Endothelial cell of umbilical vein (primary cell): ENCODE measurements at regions not wholly inside any gene's neighbourhood (a gene's known extent, or its start where the extent isn't known, plus 50 kb on each side); places are given as distances from the start of the nearest gene placed in this dataset.

Experiments used
- BruUV-seq: library from RNA; stranded (reverse); fragments of 400-500 nt; replicated peaks from 2 replicates; lab custom pipeline; 2021; lab: Mats Ljungman, UMichigan
- CTCF ChIA-PET: fragments of 300-600, 350-600 bp; sonication (Branson Sonifier 250); formaldehyde crosslinking; loops from one replicate; lab custom pipeline; 2021; ENCODE audit warnings: antibody characterized with exemption, inconsistent platforms; lab: Charles Lee
- POLR2A ChIA-PET: fragments of 300-600, 350-600 bp; sonication (Branson Sonifier 250); formaldehyde crosslinking; loops from one replicate; lab custom pipeline; 2021; ENCODE audit warnings: antibody characterized with exemption, inconsistent platforms; lab: Charles Lee
- DNase-seq: peaks from one replicate; pipeline ENCODE4 v3.0.0-alpha.2; 2011; ENCODE audit warnings: low read depth, low spot score
- FAIRE-seq: peaks from 2 replicates; lab custom pipeline; 2011; peaks lifted over from hg19 to GRCh38; lab: Jason Lieb, UNC
- H2AFZ ChIP-seq: 2 replicates; pipeline ENCODE4 v1.6.0; 2012; ENCODE audit warnings: low read depth, low read length, control low read depth, inconsistent platforms
- H3K27ac ChIP-seq: 2 replicates; pipeline ENCODE4 v1.5.1; 2011; ENCODE audit warnings: low read depth, mild to moderate bottlenecking, control low read depth, low read length, moderate library complexity; ENCODE audit not compliant: insufficient read depth
- H3K27me3 ChIP-seq, 2 experiments: 2 replicates each; pipeline versions ENCODE4 v1.6.0 to v1.6.1; 2011; ENCODE audit warnings: low read length in 2 of 2, mixed read lengths in 1 of 2; ENCODE audit not compliant: control insufficient read depth in 2 of 2, insufficient read depth in 2 of 2
- H3K36me3 ChIP-seq, 2 experiments: 2 replicates in 1 of 2; 3 replicates in 1 of 2; pipeline ENCODE4 v1.5.1; 2011; ENCODE audit warnings: low read length in 2 of 2, mild to moderate bottlenecking in 1 of 2, moderate library complexity in 1 of 2; ENCODE audit not compliant: control insufficient read depth in 2 of 2, insufficient read depth in 2 of 2; ENCODE audit errors: extremely low read depth in 1 of 2
- H3K4me1 ChIP-seq: 3 replicates; pipeline ENCODE4 v1.5.1; 2011; ENCODE audit warnings: mild to moderate bottlenecking, low read length; ENCODE audit not compliant: control insufficient read depth, insufficient read depth; ENCODE audit errors: extremely low read depth
- H3K4me2 ChIP-seq: 2 replicates; pipeline ENCODE4 v1.6.1; 2011; ENCODE audit warnings: low read length, control low read depth, mixed read lengths; ENCODE audit not compliant: insufficient read depth
- H3K4me3 ChIP-seq, 3 experiments: fragments of 200-600 bp in 1 of 3; sonication (generic), shearing (Covaris generic) in 1 of 3; replicated peaks in 1 of 3; 2 replicates each; pipeline ENCODE4 v1.5.1; 2011 to 2016; ENCODE audit warnings: control low read depth in 3 of 3, low read length in 3 of 3, mild to moderate bottlenecking in 2 of 3, inconsistent platforms in 1 of 3, low read depth in 1 of 3, moderate library complexity in 1 of 3; ENCODE audit not compliant: insufficient read depth in 1 of 3
- H3K79me2 ChIP-seq: 2 replicates; pipeline ENCODE4 v1.6.0; 2012; ENCODE audit warnings: low read length, inconsistent platforms; ENCODE audit not compliant: control insufficient read depth, insufficient read depth
- H3K9ac ChIP-seq: replicated peaks from 2 replicates; pipeline ENCODE3; 2011; ENCODE audit warnings: low read length, control low read depth; ENCODE audit not compliant: insufficient read depth; ENCODE audit errors: extremely low read depth
- H3K9me1 ChIP-seq: replicated peaks from 3 replicates; pipeline ENCODE4 v1.6.0; 2011; ENCODE audit warnings: mild to moderate bottlenecking, low read length; ENCODE audit not compliant: control insufficient read depth, insufficient read depth; ENCODE audit errors: extremely low read depth
- H3K9me3 ChIP-seq: replicated peaks from 2 replicates; pipeline ENCODE4 v1.5.1; 2012; ENCODE audit warnings: low read length, inconsistent platforms; ENCODE audit not compliant: control insufficient read depth, insufficient read depth
- H4K20me1 ChIP-seq: replicated peaks from 2 replicates; pipeline ENCODE3; 2011; ENCODE audit warnings: mild to moderate bottlenecking, low read length; ENCODE audit not compliant: control insufficient read depth, insufficient read depth; ENCODE audit errors: extremely low read depth
- EZH2 ChIP-seq: IDR thresholded peaks from 2 replicates; pipeline ENCODE4 v1.6.1; 2012; ENCODE audit warnings: borderline replicate concordance, low read depth, mild to moderate bottlenecking, moderate library complexity, low read length, inconsistent platforms; ENCODE audit not compliant: severe bottlenecking
- FOS ChIP-seq: IDR thresholded peaks from 2 replicates; pipeline ENCODE4 v1.6.1; 2011; ENCODE audit warnings: mild to moderate bottlenecking, low read length, moderate library complexity, borderline replicate concordance; ENCODE audit not compliant: insufficient read depth
- GATA2 ChIP-seq: IDR thresholded peaks from 2 replicates; pipeline ENCODE4 v1.7.0; 2011; ENCODE audit warnings: low read depth, mild to moderate bottlenecking, moderate library complexity, mixed read lengths, low read length; ENCODE audit not compliant: insufficient read length, insufficient read depth
- JUN ChIP-seq: IDR thresholded peaks from 2 replicates; pipeline ENCODE4 v1.6.1; 2011; ENCODE audit warnings: borderline replicate concordance, low read depth; ENCODE audit not compliant: insufficient read length, insufficient read depth
- MYC ChIP-seq: IDR thresholded peaks from one replicate; pipeline ENCODE4 v1.6.1; 2011; ENCODE audit warnings: mild to moderate bottlenecking, low read depth, low read length
- POLR2A ChIP-seq: IDR thresholded peaks from 2 replicates; pipeline ENCODE4 v1.6.1; 2012; ENCODE audit warnings: low read depth, mild to moderate bottlenecking, control low read depth, low read length
- POLR2AphosphoS5 ChIP-seq: IDR thresholded peaks from 2 replicates; pipeline ENCODE4 v1.6.1; 2012; ENCODE audit warnings: low read depth, mild to moderate bottlenecking, control low read depth, low read length, moderate library complexity; ENCODE audit not compliant: insufficient read depth
- dilution Hi-C: fragments of 300-500 bp; cut with MboI; formaldehyde crosslinking; loops from one replicate; pipeline ENCODE4 v1.15.0; 2019; ENCODE audit warnings: low sequenced_read_pairs; ENCODE audit not compliant: extremely low pct_ligation_motif_present
- intact Hi-C: fragments of 100-400 bp; cut with micrococcal nuclease; formaldehyde crosslinking; loops from one replicate; pipeline ENCODE4 v1.10.0; 2022
- TF ChIP-seq, protein P1 (sequence below): IDR thresholded peaks from 2 replicates; pipeline ENCODE4 v1.6.1; 2011; ENCODE audit not compliant: insufficient read depth, insufficient read length
- TF ChIP-seq, protein P2 (sequence below), 2 donors: IDR thresholded peaks; 1 replicate in 1 of 2; 2 replicates in 1 of 2; pipeline ENCODE4 v1.5.1; 2011; ENCODE audit warnings: low read length in 2 of 2, mild to moderate bottlenecking in 2 of 2, moderate library complexity in 2 of 2, control low read depth in 1 of 2, inconsistent platforms in 1 of 2, low read depth in 1 of 2; ENCODE audit not compliant: insufficient read depth in 1 of 2; ENCODE audit errors: extremely low read depth in 1 of 2

DNA sequence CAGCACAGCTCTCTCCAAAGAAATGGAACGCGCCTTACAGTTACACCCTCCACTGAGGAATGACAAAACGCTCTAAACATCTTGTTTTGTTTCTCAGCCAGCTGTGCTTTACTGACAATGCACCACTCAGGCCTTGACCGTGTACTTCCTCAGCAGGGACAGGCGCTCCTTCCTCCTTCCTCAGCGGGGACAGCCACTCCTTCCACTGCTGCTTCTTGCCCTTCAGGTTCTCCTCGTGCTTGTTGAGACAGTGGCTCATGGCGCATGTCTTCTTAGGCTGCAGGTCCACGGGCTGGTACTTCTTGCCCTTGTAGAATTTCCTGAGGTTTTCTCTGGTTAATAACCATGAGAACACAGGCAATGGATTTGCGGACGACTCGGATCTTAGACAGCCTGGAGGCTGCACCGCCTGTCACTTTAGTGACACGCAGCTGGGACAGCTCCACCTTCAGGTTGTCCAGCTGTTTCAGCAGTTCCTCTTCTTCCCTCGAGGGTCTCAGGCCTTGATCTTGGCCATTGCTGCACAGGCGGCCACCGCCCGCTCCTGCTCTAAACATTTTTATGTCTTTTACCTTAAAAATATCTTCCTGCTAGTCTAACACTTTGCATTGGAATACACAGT, 613.8 kb downstream of the BRD1 start:
- DNase-seq (no peak), FAIRE-seq (no peak)
- intact Hi-C loops (no loop called here), dilution Hi-C loops (no loop called here)
- H4K20me1 ChIP-seq: no peaks in the 10 kb centered on the region
- H3K27ac ChIP-seq: no peak overlapping the region
- ChIA-PET CTCF (no interaction called here), POLR2A (no interaction called here)
- H3K9me1 ChIP-seq: no peaks in the 10 kb centered on the region
- H3K27me3 ChIP-seq: no peaks in the 10 kb centered on the region
- BruUV-seq: no TSS peak
- no peaks in the 10 kb centered on the region for H3K4me1 ChIP-seq
- peaks cover 11% of the 10 kb centered on the region for H3K9me3 ChIP-seq
- TF ChIP-seq, protein P1, sequence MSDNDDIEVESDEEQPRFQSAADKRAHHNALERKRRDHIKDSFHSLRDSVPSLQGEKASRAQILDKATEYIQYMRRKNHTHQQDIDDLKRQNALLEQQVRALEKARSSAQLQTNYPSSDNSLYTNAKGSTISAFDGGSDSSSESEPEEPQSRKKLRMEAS: no peak
- TF ChIP-seq EZH2: no peak
- TF ChIP-seq JUN: no peak
- TF ChIP-seq, protein P2, sequence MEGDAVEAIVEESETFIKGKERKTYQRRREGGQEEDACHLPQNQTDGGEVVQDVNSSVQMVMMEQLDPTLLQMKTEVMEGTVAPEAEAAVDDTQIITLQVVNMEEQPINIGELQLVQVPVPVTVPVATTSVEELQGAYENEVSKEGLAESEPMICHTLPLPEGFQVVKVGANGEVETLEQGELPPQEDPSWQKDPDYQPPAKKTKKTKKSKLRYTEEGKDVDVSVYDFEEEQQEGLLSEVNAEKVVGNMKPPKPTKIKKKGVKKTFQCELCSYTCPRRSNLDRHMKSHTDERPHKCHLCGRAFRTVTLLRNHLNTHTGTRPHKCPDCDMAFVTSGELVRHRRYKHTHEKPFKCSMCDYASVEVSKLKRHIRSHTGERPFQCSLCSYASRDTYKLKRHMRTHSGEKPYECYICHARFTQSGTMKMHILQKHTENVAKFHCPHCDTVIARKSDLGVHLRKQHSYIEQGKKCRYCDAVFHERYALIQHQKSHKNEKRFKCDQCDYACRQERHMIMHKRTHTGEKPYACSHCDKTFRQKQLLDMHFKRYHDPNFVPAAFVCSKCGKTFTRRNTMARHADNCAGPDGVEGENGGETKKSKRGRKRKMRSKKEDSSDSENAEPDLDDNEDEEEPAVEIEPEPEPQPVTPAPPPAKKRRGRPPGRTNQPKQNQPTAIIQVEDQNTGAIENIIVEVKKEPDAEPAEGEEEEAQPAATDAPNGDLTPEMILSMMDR (IDR thresholded peaks at IDR 0.05; ENCODE audit: extremely low read depth in 1 of 2, insufficient read depth in 1 of 2, low read depth in 1 of 2, low read length in 2 of 2): no peak
- no peak for TF ChIP-seq FOS
- no peak for TF ChIP-seq MYC
- no peak for TF ChIP-seq POLR2A
- TF ChIP-seq POLR2AphosphoS5: no peak
- no peak for TF ChIP-seq GATA2
- no peaks in the 10 kb centered on the region for H3K79me2 ChIP-seq
- H3K4me3 ChIP-seq: no peak overlapping the region
- no peak overlapping the region for H3K9ac ChIP-seq
- H3K36me3 ChIP-seq: no peaks in the 10 kb centered on the region
- no peak overlapping the region for H3K4me2 ChIP-seq
- H2AFZ ChIP-seq: no peak overlapping the region
